ENCODE measurements at regions not wholly inside any gene's neighbourhood (a gene's known extent, or its start where the extent isn't known, plus 50 kb on each side); places are given as distances from the start of the nearest gene placed in this dataset.

- TF ChIP-seq POLR2A (IDR thresholded peaks at IDR 0.05): no peak
- no peak for TF ChIP-seq CTCF (IDR thresholded peaks at IDR 0.05)
Measured at GRCh38 chr6:156016186-156016976, 560.7 kb upstream of the NOX3 start.

Data from sigmoid colon (tissue), 3 donors.